ENCODE measurements at regions not wholly inside any gene's neighbourhood (a gene's known extent, or its start where the extent isn't known, plus 50 kb on each side); places are given as distances from the start of the nearest gene placed in this dataset.

- POLR2A ChIA-PET, result no interaction called here
- Mint-ChIP-seq H3K27ac (peak overlapping the region; percentile 77), H3K36me3 (ENCODE audit: low read depth) (no peaks in the 10 kb centered on the region), H3K9me3 (peaks cover 3% of the 10 kb centered on the region), H3K27me3 (no peaks in the 10 kb centered on the region), H3K4me3 (peak overlapping the region; percentile 23), H3K4me1 (peaks cover 27% of the 10 kb centered on the region)
- CTCF ChIA-PET, result interaction anchor here (0.6 to 0.9 kb wide), 2 partner anchors 33 to 389 kb away, joined by 3 read pairs; no protein-coding TSS in a partner anchor
- no peak for DNase-seq
Measured at GRCh38 chr3:28935146-28935545, 345.7 kb upstream of the RBMS3 start.

GRCh38 chr3:28936154-28936553 is 344.7 kb upstream of the RBMS3 start:
- no peak for DNase-seq
- Mint-ChIP-seq H3K9me3 (peaks cover 3% of the 10 kb centered on the region), H3K36me3 (ENCODE audit: low read depth) (no peaks in the 10 kb centered on the region), H3K4me1 (peaks cover 37% of the 10 kb centered on the region), H3K27me3 (no peaks in the 10 kb centered on the region), H3K4me3 (no peak overlapping the region), H3K27ac (no peak overlapping the region)
- POLR2A ChIA-PET, result no interaction called here
- CTCF ChIA-PET, result interaction anchor here (0.9 kb wide), 1 partner anchor 34 kb away, joined by 3 read pairs; no protein-coding TSS in a partner anchor

- Mint-ChIP-seq H3K27me3 (peaks cover 1% of the 10 kb centered on the region), H3K4me1 (peaks cover 23% of the 10 kb centered on the region), H3K9me3 (peaks cover 3% of the 10 kb centered on the region), H3K27ac (no peak overlapping the region), H3K4me3 (no peak overlapping the region), H3K36me3 (ENCODE audit: low read depth) (no peaks in the 10 kb centered on the region)
- ChIA-PET CTCF (no interaction called here), POLR2A (no interaction called here)
- DNase-seq, result no peak
Measured at GRCh38 chr3:28940530-28940929, 340.3 kb upstream of the RBMS3 start.

- POLR2A ChIA-PET, result no interaction called here
- Mint-ChIP-seq H3K27me3 (peaks cover 1% of the 10 kb centered on the region), H3K4me1 (peaks cover 18% of the 10 kb centered on the region), H3K27ac (no peak overlapping the region), H3K9me3 (peaks cover 3% of the 10 kb centered on the region), H3K36me3 (ENCODE audit: low read depth) (no peaks in the 10 kb centered on the region), H3K4me3 (no peak overlapping the region)
- CTCF ChIA-PET, result no interaction called here
- DNase-seq, result no peak
Measured at GRCh38 chr3:28940994-28941393, 339.9 kb upstream of the RBMS3 start.

- Mint-ChIP-seq H3K4me3 (no peak overlapping the region), H3K36me3 (ENCODE audit: low read depth) (no peaks in the 10 kb centered on the region)
- POLR2A ChIA-PET, result no interaction called here
Measured at GRCh38 chr3:28947061-28947460, 333.8 kb upstream of the RBMS3 start.

GRCh38 chr3:28947751-28948150 is 333.1 kb upstream of the RBMS3 start:
- Mint-ChIP-seq H3K9me3 (no peaks in the 10 kb centered on the region), H3K4me3 (no peak overlapping the region), H3K36me3 (ENCODE audit: low read depth) (no peaks in the 10 kb centered on the region), H3K27ac (no peak overlapping the region), H3K27me3 (peaks cover 3% of the 10 kb centered on the region), H3K4me1 (no peaks in the 10 kb centered on the region)
- no peak for DNase-seq
- POLR2A ChIA-PET, result no interaction called here
- CTCF ChIA-PET, result no interaction called here

More at GRCh38 chr3:28947061-28947460, 333.8 kb upstream of the RBMS3 start:
- Mint-ChIP-seq H3K27ac (no peak overlapping the region), H3K9me3 (no peaks in the 10 kb centered on the region), H3K4me1 (no peaks in the 10 kb centered on the region), H3K27me3 (peaks cover 3% of the 10 kb centered on the region)
- DNase-seq, result no peak
- CTCF ChIA-PET, result no interaction called here

GRCh38 chr3:28948685-28949084 is 332.2 kb upstream of the RBMS3 start:
- no peaks in the 10 kb centered on the region for H3K4me1 Mint-ChIP-seq
- H3K36me3 Mint-ChIP-seq (ENCODE audit: low read depth), result no peaks in the 10 kb centered on the region
- ChIA-PET POLR2A (no interaction called here), CTCF (no interaction called here)
- no peak overlapping the region for H3K4me3 Mint-ChIP-seq
- H3K9me3 Mint-ChIP-seq, result no peaks in the 10 kb centered on the region
- no peak overlapping the region for H3K27ac Mint-ChIP-seq
- DNase-seq, result no peak
- peaks cover 2% of the 10 kb centered on the region for H3K27me3 Mint-ChIP-seq

- no peak for DNase-seq
- Mint-ChIP-seq H3K36me3 (ENCODE audit: low read depth) (no peaks in the 10 kb centered on the region), H3K27me3 (peaks cover 2% of the 10 kb centered on the region), H3K9me3 (peaks cover 5% of the 10 kb centered on the region), H3K4me3 (no peak overlapping the region), H3K27ac (no peak overlapping the region), H3K4me1 (no peaks in the 10 kb centered on the region)
- ChIA-PET CTCF (interaction anchor here (0.7 kb wide), 1 partner anchor 663 kb away, joined by 3 read pairs; no protein-coding TSS in a partner anchor), POLR2A (no interaction called here)
Measured at GRCh38 chr3:28949580-28949979, 331.3 kb upstream of the RBMS3 start.

GRCh38 chr3:28950614-28951013 is 330.3 kb upstream of the RBMS3 start:
- ChIA-PET POLR2A (no interaction called here), CTCF (no interaction called here)
- H3K27me3 Mint-ChIP-seq, result peaks cover 5% of the 10 kb centered on the region

GRCh38 chr3:28951772-28952556 is 328.9 kb upstream of the RBMS3 start:
- Mint-ChIP-seq H3K36me3 (ENCODE audit: low read depth) (no peaks in the 10 kb centered on the region), H3K27ac (no peak overlapping the region), H3K4me1 (no peaks in the 10 kb centered on the region), H3K27me3 (peaks cover 8% of the 10 kb centered on the region), H3K9me3 (peaks cover 5% of the 10 kb centered on the region), H3K4me3 (no peak overlapping the region)
- no peak for DNase-seq
- POLR2A ChIA-PET, result no interaction called here
- CTCF ChIA-PET, result no interaction called here

More at GRCh38 chr3:28950614-28951013, 330.3 kb upstream of the RBMS3 start:
- Mint-ChIP-seq H3K36me3 (ENCODE audit: low read depth) (no peaks in the 10 kb centered on the region), H3K4me1 (no peaks in the 10 kb centered on the region), H3K27ac (no peak overlapping the region), H3K4me3 (no peak overlapping the region), H3K9me3 (peaks cover 5% of the 10 kb centered on the region)
- DNase-seq, result no peak

GRCh38 chr3:28958656-28959055 is 322.2 kb upstream of the RBMS3 start:
- ChIA-PET POLR2A (no interaction called here), CTCF (no interaction called here)
- no peak for DNase-seq
- Mint-ChIP-seq H3K27ac (no peak overlapping the region), H3K9me3 (peaks cover 5% of the 10 kb centered on the region), H3K36me3 (ENCODE audit: low read depth) (peaks cover 1% of the 10 kb centered on the region), H3K27me3 (peaks cover 6% of the 10 kb centered on the region), H3K4me3 (no peak overlapping the region), H3K4me1 (no peaks in the 10 kb centered on the region)

GRCh38 chr3:28971156-28971555 is 309.7 kb upstream of the RBMS3 start:
- Mint-ChIP-seq H3K27me3 (peaks cover 5% of the 10 kb centered on the region), H3K4me1 (no peaks in the 10 kb centered on the region), H3K36me3 (ENCODE audit: low read depth) (no peaks in the 10 kb centered on the region), H3K9me3 (peaks cover 23% of the 10 kb centered on the region), H3K27ac (no peak overlapping the region), H3K4me3 (no peak overlapping the region)
- ChIA-PET CTCF (interaction anchor here (0.6 to 1.5 kb wide), 2 partner anchors 9 to 32 kb away, joined by 3 to 4 read pairs; no protein-coding TSS in a partner anchor), POLR2A (no interaction called here)
- DNase-seq, result no peak

- Mint-ChIP-seq H3K27ac (no peak overlapping the region), H3K9me3 (peaks cover 20% of the 10 kb centered on the region), H3K27me3 (peaks cover 5% of the 10 kb centered on the region), H3K36me3 (ENCODE audit: low read depth) (no peaks in the 10 kb centered on the region), H3K4me3 (no peak overlapping the region), H3K4me1 (no peaks in the 10 kb centered on the region)
- DNase-seq, result no peak
- ChIA-PET POLR2A (no interaction called here), CTCF (no interaction called here)
Measured at GRCh38 chr3:28972921-28973320, 307.9 kb upstream of the RBMS3 start.

- H3K4me3 Mint-ChIP-seq, result no peak overlapping the region
- no peaks in the 10 kb centered on the region for H3K36me3 Mint-ChIP-seq (ENCODE audit: low read depth)
Measured at GRCh38 chr3:28973609-28974008, 307.3 kb upstream of the RBMS3 start.

More at GRCh38 chr3:28973609-28974008, 307.3 kb upstream of the RBMS3 start:
- peaks cover 13% of the 10 kb centered on the region for H3K9me3 Mint-ChIP-seq
- POLR2A ChIA-PET, result interaction anchor here (0.7 kb wide), 1 partner anchor 1372 kb away, joined by 3 read pairs; no protein-coding TSS in a partner anchor
- H3K4me1 Mint-ChIP-seq, result no peaks in the 10 kb centered on the region
- H3K27me3 Mint-ChIP-seq, result peaks cover 2% of the 10 kb centered on the region
- CTCF ChIA-PET, result no interaction called here
- no peak for DNase-seq
- no peak overlapping the region for H3K27ac Mint-ChIP-seq
